Muscle layer of duodenum (tissue), 2 donors: ENCODE measurements at regions not wholly inside any gene's neighbourhood (a gene's known extent, or its start where the extent isn't known, plus 50 kb on each side); places are given as distances from the start of the nearest gene placed in this dataset.

ENCODE experiments used
- H3K27ac ChIP-seq: one replicate; pipeline ENCODE4 v1.7.0; 2013; ENCODE audit warnings: mild to moderate bottlenecking, low read length
- H3K27me3 ChIP-seq: one replicate; pipeline ENCODE4 v1.7.0; 2013; ENCODE audit warnings: low read depth, mild to moderate bottlenecking, control low read depth, low read length
- H3K36me3 ChIP-seq, 2 donors: one replicate each; pipeline ENCODE4 v1.7.0; 2013; ENCODE audit warnings: low read length in 2 of 2, control low read depth in 1 of 2, mild to moderate bottlenecking in 1 of 2; ENCODE audit not compliant: insufficient read depth in 2 of 2, control insufficient read depth in 1 of 2
- H3K4me1 ChIP-seq, 2 donors: one replicate each; pipeline ENCODE4 v1.7.0; 2013; ENCODE audit warnings: low read length in 2 of 2, mild to moderate bottlenecking in 2 of 2, control low read depth in 1 of 2, moderate library complexity in 1 of 2; ENCODE audit not compliant: insufficient read depth in 2 of 2, control insufficient read depth in 1 of 2
- H3K4me3 ChIP-seq, 2 donors: one replicate each; pipeline ENCODE4 v1.7.0; 2013; ENCODE audit warnings: low read length in 2 of 2, low read depth in 1 of 2, mild to moderate bottlenecking in 1 of 2
- H3K9me3 ChIP-seq, 2 donors: one replicate each; pipeline ENCODE4 v1.7.0; 2013; ENCODE audit warnings: low read length in 2 of 2, control low read depth in 1 of 2, mild to moderate bottlenecking in 1 of 2; ENCODE audit not compliant: control insufficient read depth in 1 of 2
- donor health status: healthy.

DNA sequence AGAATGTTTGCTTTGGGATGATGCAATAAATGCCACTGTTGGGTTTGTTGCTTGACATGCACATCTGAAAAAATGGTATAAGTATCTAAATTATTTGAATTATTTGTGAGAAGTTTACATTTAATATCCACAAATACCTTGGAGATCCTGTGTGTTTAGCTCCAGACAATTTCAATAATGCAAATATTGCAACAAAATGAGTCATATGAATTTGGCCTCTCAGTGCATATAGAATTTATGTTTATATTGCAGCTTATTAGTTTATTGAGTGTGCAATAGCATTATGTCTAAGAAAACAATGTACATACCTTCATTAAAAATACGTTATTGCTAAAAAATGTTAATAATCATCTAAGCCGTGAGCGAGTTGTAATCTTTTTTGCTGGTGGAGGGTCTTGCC, 153.3 kb downstream of the FSCB start:
- Histone ChIP-seq H3K27ac (no peak overlapping the region), H3K27me3 (no peaks in the 10 kb centered on the region), H3K4me1 (no peaks in the 10 kb centered on the region), H3K9me3 (peaks cover 0 to 3% of the 10 kb centered on the region in 2 donors), H3K36me3 (no peaks in the 10 kb centered on the region), H3K4me3 (no peak overlapping the region)

DNA sequence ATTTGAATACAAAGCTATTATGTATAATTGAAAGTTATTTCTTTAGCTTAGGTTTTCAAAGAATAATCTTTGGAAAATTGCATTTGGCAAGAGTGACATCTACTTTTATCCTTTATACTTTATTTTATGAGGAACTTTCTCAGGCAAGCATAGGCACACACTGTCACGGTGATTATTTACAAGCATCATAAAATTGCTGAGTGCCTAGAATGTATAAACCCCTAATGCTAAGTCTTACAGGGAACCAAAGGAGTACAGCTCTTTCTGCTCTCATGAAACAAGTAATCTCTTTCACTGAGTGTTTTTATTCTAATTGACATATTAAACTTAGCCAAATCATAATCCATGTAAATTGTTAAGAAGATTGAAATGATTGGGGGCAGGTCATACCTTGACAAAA, 154.9 kb downstream of the FSCB start:
- Histone ChIP-seq H3K27ac (no peak overlapping the region), H3K4me1 (no peaks in the 10 kb centered on the region), H3K9me3 (peaks cover 0 to 13% of the 10 kb centered on the region in 2 donors), H3K4me3 (no peak overlapping the region), H3K36me3 (no peaks in the 10 kb centered on the region), H3K27me3 (no peaks in the 10 kb centered on the region)

DNA sequence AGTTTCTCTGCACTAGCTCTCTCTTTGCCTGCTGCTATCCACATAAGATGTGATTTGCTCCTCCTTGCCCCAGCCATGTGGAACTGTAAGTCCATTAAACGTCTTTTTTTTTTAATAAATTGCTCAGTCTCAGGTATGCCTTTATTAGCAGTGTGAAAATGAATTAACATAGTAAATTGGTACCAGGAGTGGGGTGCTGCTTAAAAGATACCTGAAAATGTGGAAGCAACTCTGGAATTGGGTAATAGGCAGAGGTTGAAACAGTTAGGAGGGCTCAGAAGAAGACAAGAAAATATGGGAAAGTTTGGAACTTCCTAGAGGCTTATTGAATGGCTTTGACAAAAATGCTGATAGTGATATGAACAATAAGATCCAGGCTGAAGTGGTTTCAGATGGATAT, 159.8 kb downstream of the FSCB start:
- Histone ChIP-seq H3K4me3 (no peak overlapping the region), H3K4me1 (no peaks in the 10 kb centered on the region), H3K27me3 (no peaks in the 10 kb centered on the region), H3K36me3 (no peaks in the 10 kb centered on the region), H3K27ac (no peak overlapping the region), H3K9me3 (peaks cover 0 to 25% of the 10 kb centered on the region in 2 donors)

DNA sequence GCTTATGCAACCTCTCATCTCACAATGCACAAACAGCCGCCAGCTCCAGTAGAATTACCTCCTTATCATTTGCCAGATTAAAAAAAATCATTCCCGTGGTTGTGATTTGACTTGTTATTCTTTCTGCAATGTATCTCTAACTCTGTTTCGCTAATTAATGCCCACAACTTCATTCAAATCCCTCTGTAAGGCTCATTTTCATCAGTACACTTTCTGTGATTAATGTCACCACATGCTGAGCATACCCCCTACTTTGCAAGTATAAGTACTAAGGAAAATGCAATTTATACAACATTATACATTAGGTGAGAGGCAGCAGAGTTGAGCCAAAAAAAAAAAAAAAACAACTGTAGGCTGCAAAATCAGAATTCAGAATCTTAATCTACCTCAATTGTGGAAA, 166.0 kb downstream of the FSCB start:
- H3K27me3 ChIP-seq = no peaks in the 10 kb centered on the region
- no peaks in the 10 kb centered on the region for H3K36me3 ChIP-seq
- H3K27ac ChIP-seq = no peak overlapping the region
- peaks cover 0 to 5% of the 10 kb centered on the region in 2 donors for H3K9me3 ChIP-seq
- no peaks in the 10 kb centered on the region for H3K4me1 ChIP-seq
- no peak overlapping the region for H3K4me3 ChIP-seq

DNA sequence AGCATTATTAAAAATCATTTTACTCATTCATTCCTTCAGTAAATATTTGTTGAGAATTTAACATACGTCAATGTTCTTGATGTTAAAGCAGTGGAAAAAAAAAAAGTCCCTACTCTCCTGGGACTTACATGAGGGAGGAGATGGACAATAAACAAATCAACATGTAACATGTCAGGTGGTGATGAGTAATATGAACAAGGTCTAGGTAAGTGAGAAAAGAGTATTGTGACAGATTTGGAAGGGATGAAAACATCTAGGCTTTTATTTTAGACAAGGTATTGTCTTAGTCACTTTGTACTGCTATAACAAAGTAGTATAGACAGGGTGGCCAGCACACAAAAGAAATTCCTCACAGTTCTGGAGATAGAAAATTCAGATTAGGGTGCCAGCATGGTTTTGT, 167.2 kb downstream of the FSCB start:
- Histone ChIP-seq H3K27me3 (no peaks in the 10 kb centered on the region), H3K36me3 (no peaks in the 10 kb centered on the region), H3K4me1 (no peaks in the 10 kb centered on the region), H3K9me3 (no peaks in the 10 kb centered on the region), H3K4me3 (no peak overlapping the region), H3K27ac (no peak overlapping the region)

DNA sequence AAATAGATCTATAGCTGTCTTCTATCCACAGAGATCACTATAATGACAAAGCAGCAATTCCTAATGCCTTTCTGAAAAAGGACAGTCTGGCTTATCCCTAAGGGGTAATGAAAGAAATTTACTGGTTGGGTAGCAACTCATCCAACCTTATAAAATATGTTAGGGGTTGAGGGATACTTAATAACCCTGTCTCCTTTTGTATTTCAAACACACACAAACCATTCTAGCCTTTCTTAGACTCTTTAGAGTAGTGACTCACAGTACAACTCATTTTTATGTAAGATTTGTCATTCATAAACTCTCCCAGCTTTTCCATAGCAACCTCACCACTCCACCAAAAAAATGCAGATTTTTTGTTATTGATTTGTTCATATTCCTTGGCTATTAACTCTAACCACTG, 167.9 kb downstream of the FSCB start:
- Histone ChIP-seq H3K4me3 (no peak overlapping the region), H3K27me3 (no peaks in the 10 kb centered on the region), H3K36me3 (no peaks in the 10 kb centered on the region), H3K27ac (no peak overlapping the region), H3K4me1 (no peaks in the 10 kb centered on the region), H3K9me3 (no peaks in the 10 kb centered on the region)

DNA sequence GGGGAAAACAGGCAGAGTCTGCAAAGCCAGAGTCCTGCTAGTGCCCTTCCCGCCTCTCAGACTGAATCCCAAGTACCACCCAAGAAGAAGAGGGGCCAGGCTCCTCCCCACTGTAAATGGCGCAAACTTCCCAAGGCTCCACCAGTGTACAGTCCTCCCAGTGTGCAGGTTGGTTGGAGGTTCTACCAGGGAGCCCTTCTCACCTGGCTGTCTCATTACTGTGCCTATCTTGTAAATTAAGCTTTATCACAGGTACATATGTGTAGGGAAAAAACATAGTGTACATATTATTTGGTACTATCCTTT, 189.7 kb downstream of the FSCB start:
- Histone ChIP-seq H3K4me1 (no peaks in the 10 kb centered on the region), H3K4me3 (no peak overlapping the region), H3K27me3 (no peaks in the 10 kb centered on the region), H3K9me3 (peaks cover 0 to 2% of the 10 kb centered on the region in 2 donors), H3K36me3 (no peaks in the 10 kb centered on the region), H3K27ac (no peak overlapping the region)

DNA sequence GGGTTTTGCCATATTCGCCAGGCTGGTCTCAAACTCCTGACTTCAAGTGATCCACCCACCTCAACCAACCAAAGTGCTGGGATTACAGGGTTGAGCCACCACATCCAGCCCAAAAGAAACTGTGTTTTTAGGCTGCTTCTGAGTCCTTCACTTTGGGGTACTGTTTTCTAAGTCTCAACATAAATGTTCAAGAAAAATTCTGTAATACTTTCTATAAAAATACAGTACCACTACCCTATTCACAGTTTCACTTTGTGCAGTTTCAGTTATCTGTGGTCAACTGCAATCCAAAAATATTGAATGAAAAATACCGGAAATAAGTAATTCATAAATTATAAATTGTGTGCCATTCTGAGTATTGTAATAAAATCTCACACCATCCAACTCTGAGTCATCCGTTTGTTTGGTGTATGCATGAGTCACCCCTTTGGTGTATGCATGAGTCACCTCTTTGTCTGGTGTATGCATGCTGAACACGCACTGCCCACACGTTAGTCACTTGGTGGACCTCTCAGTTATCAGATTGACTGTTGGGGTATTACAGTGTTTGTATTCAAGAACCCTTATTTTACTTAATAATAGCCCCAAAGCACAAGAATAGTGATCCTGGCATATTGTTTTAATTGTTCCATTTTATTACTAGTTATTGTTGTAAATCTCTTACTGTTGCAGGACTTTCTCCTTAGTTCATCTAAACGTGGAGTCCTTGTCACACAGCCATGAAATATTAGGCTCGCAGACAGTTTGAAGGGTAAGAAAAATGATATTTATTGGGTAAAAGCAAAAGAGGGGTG, 190.2 kb downstream of the FSCB start:
- no peaks in the 10 kb centered on the region for H3K4me1 ChIP-seq
- no peak overlapping the region for H3K27ac ChIP-seq
- no peaks in the 10 kb centered on the region for H3K27me3 ChIP-seq

DNA sequence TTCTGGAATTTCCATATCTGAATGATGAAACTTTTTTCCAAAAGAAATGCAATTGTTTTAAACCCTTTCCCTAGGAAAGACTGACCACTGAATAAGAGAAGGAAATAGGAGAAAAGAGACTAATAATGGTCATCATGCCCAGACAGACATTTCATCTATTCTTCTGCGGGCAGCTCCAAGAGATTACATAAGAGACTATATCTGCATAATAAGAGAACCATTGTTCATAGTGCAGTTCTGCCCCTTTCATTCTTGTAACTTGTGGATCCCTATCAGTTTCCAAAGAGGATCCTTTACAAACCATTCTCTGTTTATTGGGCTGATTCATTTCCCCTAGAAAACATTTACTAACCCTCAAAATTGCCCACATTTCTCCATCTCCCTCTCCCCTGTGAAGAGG, 197.8 kb downstream of the FSCB start:
- Histone ChIP-seq H3K4me3 (no peak overlapping the region), H3K4me1 (no peaks in the 10 kb centered on the region), H3K36me3 (no peaks in the 10 kb centered on the region), H3K27me3 (no peaks in the 10 kb centered on the region), H3K27ac (no peak overlapping the region), H3K9me3 (no peaks in the 10 kb centered on the region)

More for the DNA sequence above, 190.2 kb downstream of the FSCB start:
- Histone ChIP-seq H3K9me3 (peaks cover 0 to 2% of the 10 kb centered on the region in 2 donors), H3K36me3 (no peaks in the 10 kb centered on the region), H3K4me3 (no peak overlapping the region)

DNA sequence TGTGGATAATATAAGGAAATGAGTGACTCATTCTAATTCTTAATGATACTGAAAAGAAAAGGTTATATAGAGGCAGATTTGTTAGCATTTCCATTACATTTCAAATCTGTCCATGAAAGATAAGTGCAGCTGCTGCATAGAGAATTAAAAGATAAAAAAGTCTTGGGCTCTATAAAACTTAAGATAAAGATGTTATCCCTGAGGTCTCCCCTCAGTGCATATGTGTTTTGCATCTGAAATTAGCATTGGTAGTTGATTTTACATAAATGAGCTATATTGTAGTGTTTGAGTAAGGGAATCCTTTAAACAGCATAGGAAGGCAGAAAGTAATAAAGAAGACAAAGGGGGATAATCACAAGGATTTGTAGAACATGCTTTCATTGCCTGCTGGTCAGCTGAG, 206.2 kb downstream of the FSCB start:
- Histone ChIP-seq H3K9me3 (peaks cover 0 to 5% of the 10 kb centered on the region in 2 donors), H3K27ac (no peak overlapping the region), H3K4me1 (no peaks in the 10 kb centered on the region), H3K4me3 (no peak overlapping the region), H3K36me3 (no peaks in the 10 kb centered on the region), H3K27me3 (no peaks in the 10 kb centered on the region)

DNA sequence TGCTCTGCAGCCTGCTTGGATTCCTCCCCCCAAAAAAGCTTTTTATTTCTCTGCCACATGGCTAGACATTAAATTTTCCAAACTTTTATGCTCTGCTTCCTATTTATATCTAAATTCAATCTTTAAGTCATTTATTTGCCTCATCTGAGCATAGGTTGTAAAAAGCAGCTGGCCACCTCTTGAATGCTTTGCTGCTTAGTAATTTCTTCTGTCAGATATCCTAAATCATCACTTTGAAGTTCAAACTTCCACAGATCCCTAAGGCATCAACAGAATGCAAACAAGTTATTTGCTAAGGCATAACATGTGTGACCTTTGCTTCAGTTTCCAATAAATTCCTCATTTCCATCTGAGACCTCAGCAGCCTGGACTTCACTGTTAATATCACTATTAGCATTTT, 209.6 kb downstream of the FSCB start:
- H3K27ac ChIP-seq = no peak overlapping the region
- H3K27me3 ChIP-seq = no peaks in the 10 kb centered on the region

DNA sequence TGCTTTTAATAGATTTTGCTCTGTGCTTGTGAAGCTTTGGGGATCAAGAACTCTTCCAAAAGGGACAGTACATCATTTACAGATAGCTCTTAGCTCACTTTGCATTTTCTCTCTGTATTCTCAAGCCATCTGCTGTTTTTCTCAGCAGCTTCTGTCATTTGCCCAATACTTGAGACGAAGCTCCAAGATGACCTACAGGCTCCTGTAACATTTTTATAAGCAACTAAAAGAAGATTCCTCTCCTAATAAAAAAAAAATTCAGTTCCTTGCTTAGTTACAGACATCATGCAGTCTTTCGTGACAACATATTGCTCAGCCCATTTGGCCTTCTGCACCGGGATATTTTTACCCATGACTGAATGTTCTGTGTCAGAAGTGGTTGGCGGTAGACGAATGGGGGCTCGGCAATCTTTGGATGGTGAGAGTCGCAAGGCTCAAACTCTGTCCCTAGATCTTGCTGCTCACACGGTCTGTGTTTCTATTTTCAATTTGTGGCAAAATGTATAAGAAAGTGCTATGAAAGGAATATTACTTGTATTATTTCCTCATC, 215.6 kb downstream of the FSCB start:
- H3K27ac ChIP-seq = no peak overlapping the region
- H3K4me3 ChIP-seq = no peak overlapping the region
- no peaks in the 10 kb centered on the region for H3K9me3 ChIP-seq
- H3K4me1 ChIP-seq = no peaks in the 10 kb centered on the region
- H3K36me3 ChIP-seq = no peaks in the 10 kb centered on the region
- no peaks in the 10 kb centered on the region for H3K27me3 ChIP-seq

More for the DNA sequence above, 209.6 kb downstream of the FSCB start:
- H3K4me3 ChIP-seq = no peak overlapping the region
- no peaks in the 10 kb centered on the region for H3K36me3 ChIP-seq
- no peaks in the 10 kb centered on the region for H3K4me1 ChIP-seq
- H3K9me3 ChIP-seq = peaks cover 0 to 5% of the 10 kb centered on the region in 2 donors
